Glutamatergic neuron (in vitro differentiated cells): ENCODE measurements at regions not wholly inside any gene's neighbourhood (a gene's known extent, or its start where the extent isn't known, plus 50 kb on each side); places are given as distances from the start of the nearest gene placed in this dataset.

ENCODE experiments used
- DNase-seq: peaks from one replicate; pipeline ENCODE4 v3.0.0; 2022
- H3K27ac Mint-ChIP-seq: one replicate; pipeline ENCODE4 v1.8.0; 2020; ENCODE audit warnings: mild to moderate bottlenecking, mixed read lengths, inconsistent platforms; ENCODE audit not compliant: unreplicated experiment
- H3K27me3 Mint-ChIP-seq: one replicate; pipeline ENCODE4 v1.8.0; 2020; ENCODE audit warnings: mild to moderate bottlenecking, moderate library complexity, mixed read lengths, inconsistent platforms; ENCODE audit not compliant: unreplicated experiment
- H3K36me3 Mint-ChIP-seq: one replicate; pipeline ENCODE4 v1.8.0; 2020; ENCODE audit warnings: mild to moderate bottlenecking, mixed read lengths, inconsistent platforms; ENCODE audit not compliant: unreplicated experiment
- H3K4me1 Mint-ChIP-seq: one replicate; pipeline ENCODE4 v1.8.0; 2020; ENCODE audit warnings: mild to moderate bottlenecking, low read depth, mixed read lengths, inconsistent platforms; ENCODE audit not compliant: unreplicated experiment
- H3K4me3 Mint-ChIP-seq: one replicate; pipeline ENCODE4 v1.8.0; 2020; ENCODE audit warnings: mild to moderate bottlenecking, mixed read lengths, inconsistent platforms; ENCODE audit not compliant: unreplicated experiment
- H3K9me3 Mint-ChIP-seq: one replicate; pipeline ENCODE4 v1.8.0; 2020; ENCODE audit warnings: mild to moderate bottlenecking, moderate library complexity, mixed read lengths, inconsistent platforms; ENCODE audit not compliant: unreplicated experiment
- CTCF ChIP-seq: fragments of 200-600 bp; sonication (generic); IDR thresholded peaks from one replicate; pipeline ENCODE4 v1.5.0; 2021; ENCODE audit not compliant: partially characterized antibody, unreplicated experiment

GRCh38 chr10:2208106-2208505 lies 470.8 kb upstream of the ADARB2 start:
- Mint-ChIP-seq H3K27me3 (no peaks in the 10 kb centered on the region), H3K4me3 (no peak overlapping the region), H3K9me3 (peaks cover 5% of the 10 kb centered on the region), H3K4me1 (peaks cover 24% of the 10 kb centered on the region), H3K27ac (no peak overlapping the region), H3K36me3 (no peaks in the 10 kb centered on the region)
- no peak for DNase-seq
- no peak for TF ChIP-seq CTCF

- DNase-seq: no peak
- H3K4me3 Mint-ChIP-seq: no peak overlapping the region
- H3K36me3 Mint-ChIP-seq: no peaks in the 10 kb centered on the region
- H3K4me1 Mint-ChIP-seq: peaks cover 27% of the 10 kb centered on the region
- H3K27ac Mint-ChIP-seq: no peak overlapping the region
- no peak for TF ChIP-seq CTCF
- H3K9me3 Mint-ChIP-seq: peaks cover 5% of the 10 kb centered on the region
- H3K27me3 Mint-ChIP-seq: no peaks in the 10 kb centered on the region
These were observed 470.1 kb upstream of the ADARB2 start for GRCh38 chr10:2207246-2207922.

- Mint-ChIP-seq H3K27me3 (peaks cover 4% of the 10 kb centered on the region), H3K36me3 (no peaks in the 10 kb centered on the region), H3K4me1 (peaks cover 30% of the 10 kb centered on the region), H3K4me3 (no peak overlapping the region), H3K9me3 (peaks cover 5% of the 10 kb centered on the region), H3K27ac (no peak overlapping the region)
- TF ChIP-seq CTCF: no peak
- no peak for DNase-seq
These were observed 468.1 kb upstream of the ADARB2 start for GRCh38 chr10:2205406-2205805.

GRCh38 chr10:2202401-2202800 lies 465.1 kb upstream of the ADARB2 start:
- Mint-ChIP-seq H3K9me3 (peaks cover 5% of the 10 kb centered on the region), H3K36me3 (no peaks in the 10 kb centered on the region), H3K4me3 (peak overlapping the region; percentile 58), H3K27ac (peak overlapping the region; percentile 57), H3K27me3 (peaks cover 4% of the 10 kb centered on the region), H3K4me1 (peaks cover 24% of the 10 kb centered on the region)
- DNase-seq: no peak
- TF ChIP-seq CTCF: no peak

- Mint-ChIP-seq H3K4me1 (peaks cover 24% of the 10 kb centered on the region), H3K27me3 (peaks cover 4% of the 10 kb centered on the region), H3K9me3 (peaks cover 3% of the 10 kb centered on the region), H3K36me3 (no peaks in the 10 kb centered on the region), H3K27ac (no peak overlapping the region), H3K4me3 (no peak overlapping the region)
- no peak for TF ChIP-seq CTCF
- DNase-seq: no peak
These were observed 464.3 kb upstream of the ADARB2 start for GRCh38 chr10:2201534-2202099.
